HG02763 (cell line): ENCODE measurements at regions not wholly inside any gene's neighbourhood (a gene's known extent, or its start where the extent isn't known, plus 50 kb on each side); places are given as distances from the start of the nearest gene placed in this dataset.
"Not testable (repeated sequence)": the region's sequence is repeated elsewhere in the genome, so short reads cannot be mapped to it uniquely, and the experiment has no call there.

ENCODE experiments used
- ATAC-seq: cut with Tn5 transposase; IDR thresholded peaks from one replicate; pipeline ENCODE4 v1.9.1; 2021; ENCODE audit warnings: mild to moderate bottlenecking, moderate library complexity; ENCODE audit not compliant: unreplicated experiment

DNA sequence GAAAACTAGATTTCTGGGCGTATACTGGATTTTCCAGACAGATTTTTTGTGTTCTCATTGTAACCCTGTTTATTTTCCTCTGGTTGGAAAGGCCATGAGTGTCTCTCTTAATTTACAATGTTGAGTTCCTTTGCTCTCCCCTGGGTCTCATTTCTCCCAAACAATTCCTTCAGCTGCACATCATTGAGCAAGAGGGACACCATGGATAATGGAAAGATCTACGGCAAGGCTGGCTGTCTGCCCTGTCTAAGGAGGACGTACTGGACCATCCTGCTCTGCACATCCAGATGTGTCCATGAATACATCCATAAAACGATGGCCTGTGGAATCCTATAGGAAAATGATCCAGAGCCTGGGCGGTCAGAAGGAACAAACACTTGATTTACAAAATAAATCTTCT is 258.1 kb upstream of the MCTP2 start:
- no peak for ATAC-seq

DNA sequence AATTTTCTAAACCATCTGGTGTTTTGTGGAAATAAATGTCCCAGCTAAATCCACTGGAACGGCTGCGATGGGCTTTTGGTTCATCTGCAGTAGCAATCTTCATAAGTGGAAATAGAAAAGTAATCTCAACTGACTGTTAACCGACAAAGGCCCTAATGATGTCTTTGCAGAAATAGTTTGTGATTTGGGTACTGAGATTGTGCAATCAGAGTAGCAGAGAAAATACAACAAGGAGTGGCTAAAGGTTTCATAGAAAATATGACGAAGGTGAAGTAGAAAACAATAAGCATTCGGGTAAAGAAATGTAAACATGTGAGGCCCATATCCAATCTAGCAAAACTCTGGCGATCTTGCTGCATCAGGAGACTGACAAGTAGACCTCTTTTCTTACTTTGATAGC is 262.6 kb upstream of the MCTP2 start:
- ATAC-seq: no peak

DNA sequence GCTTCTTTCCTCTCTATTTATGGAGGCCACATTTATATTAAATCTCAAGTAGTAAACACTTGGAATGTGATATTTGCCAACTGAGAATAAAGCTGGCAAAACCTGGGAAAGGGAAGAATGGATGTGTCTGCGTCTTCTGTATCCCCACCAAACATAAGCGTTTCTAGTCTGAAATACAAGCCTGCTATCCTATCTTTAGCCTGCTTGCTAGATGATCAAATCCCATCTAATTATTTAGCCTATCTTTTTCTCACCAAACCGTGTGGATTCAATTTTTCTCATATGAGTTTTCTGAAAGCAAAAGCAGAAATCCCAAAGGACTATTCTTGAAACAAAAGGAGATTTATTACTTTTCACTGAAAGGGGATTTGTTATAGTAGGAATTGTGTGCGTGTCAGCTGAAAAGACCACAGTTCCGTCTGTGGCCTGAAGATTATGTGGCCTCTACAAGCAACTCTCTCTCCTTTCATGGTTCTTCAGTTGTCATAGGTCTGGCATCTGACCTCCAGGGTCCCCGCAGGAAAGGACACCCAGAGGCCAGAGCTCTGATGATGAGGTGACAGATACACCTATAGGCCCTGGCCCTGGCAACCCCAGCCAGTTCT is 266.0 kb upstream of the MCTP2 start:
- ATAC-seq: no peak

DNA sequence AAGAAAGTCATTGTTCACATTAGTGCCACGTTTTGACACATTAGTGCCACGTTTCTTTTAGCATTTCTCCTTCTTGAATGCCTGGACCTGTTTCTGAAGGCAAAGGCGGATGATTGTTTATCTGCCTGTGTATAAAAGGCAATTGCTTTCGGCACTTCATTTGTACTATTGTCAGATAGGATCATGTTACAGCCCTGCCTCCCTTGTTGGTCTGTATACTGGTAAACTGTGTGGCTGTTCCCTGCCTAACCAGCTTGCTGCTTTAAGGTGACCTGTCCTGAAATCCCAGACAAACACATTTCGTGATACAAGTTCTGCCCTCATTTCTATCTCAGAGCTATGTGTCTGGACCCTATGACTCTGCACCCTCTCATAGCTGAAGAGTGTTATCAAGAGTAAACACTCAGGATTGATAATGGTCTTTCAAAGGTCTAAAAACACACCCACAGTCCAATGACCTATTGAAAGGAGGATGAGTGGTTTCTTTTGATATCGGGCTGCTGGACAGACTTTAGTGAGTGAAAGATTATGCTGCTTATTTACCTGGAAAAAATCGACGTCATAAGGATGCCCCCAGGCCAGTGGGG is 276.3 kb upstream of the MCTP2 start:
- no peak for ATAC-seq

DNA sequence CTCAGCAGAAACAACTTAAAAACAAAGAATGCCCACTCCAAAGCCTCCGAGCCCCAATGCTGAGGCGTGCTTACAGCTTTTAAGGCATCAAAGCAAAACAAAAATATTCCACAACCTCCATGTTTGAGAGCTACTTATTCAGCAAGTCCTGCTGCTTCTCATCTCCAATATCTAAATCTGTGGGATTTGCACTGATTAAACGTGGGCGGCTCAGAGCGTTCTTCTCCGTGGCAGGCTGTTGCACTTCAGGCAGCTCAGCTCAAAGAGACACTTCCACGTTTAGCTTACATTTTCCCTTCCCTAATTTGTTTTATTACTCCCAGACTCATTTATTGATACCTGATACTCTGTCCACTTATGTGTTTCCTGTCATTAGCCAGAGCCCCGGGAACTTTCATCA is 282.6 kb upstream of the MCTP2 start:
- no peak for ATAC-seq

DNA sequence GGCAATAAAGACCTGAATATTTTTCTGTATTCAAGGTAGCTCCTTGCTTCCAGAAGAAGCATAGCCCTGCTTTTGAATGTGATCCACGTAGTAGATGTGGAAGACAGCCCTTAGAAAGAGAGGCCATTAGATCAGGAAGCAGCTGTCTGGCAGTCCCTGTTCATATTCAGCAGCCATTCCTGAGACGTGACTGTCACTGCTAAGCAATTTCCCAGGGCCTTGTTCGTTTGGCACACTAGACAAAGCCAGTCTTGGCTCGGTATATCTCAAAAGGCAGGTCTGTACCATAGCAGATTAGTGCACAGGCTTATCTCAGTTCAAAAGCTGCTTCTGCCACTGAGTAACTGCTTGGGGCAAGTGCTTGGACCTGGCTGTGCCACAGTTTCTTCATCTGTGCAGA is 287.8 kb upstream of the MCTP2 start:
- no peak for ATAC-seq

DNA sequence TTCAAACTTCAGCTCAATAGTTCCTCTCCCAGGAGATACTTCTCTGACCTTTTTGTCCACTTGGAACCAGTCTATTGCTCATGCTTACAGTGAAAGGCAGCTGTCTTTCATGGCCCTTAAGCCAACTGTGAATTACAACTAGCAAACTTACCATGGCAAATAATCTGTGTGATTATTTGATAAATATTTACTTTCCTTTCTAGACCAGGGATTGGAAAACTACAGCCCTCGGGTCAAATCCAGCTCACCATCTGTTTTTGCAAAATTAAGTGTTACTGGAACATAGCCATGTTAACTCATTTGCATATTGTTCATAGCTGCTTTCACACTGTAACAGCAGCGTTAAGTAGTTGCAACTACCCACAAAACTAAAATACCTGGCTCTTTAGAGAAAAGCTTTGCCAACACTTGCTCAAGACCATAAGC is 289.1 kb upstream of the MCTP2 start:
- ATAC-seq: no peak

DNA sequence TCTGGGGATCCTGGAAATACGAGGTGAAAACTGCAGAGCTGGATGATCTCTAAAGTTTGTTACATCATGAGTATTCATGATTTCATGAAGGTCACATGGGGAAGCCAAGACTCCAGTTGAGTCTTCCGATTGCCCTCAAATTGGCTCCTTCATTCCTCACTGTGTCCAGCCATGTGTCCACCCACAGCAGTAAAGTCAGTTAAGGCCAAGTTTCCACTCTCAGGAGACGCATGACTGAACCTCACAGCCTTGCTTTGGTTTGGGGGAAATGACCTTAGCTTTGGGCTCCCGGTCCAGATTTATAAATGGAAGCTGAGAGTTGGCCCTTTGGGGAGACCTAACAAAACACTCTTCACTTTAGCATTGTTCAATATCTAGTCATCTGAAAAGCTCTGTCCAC is 289.7 kb upstream of the MCTP2 start:
- no peak for ATAC-seq

DNA sequence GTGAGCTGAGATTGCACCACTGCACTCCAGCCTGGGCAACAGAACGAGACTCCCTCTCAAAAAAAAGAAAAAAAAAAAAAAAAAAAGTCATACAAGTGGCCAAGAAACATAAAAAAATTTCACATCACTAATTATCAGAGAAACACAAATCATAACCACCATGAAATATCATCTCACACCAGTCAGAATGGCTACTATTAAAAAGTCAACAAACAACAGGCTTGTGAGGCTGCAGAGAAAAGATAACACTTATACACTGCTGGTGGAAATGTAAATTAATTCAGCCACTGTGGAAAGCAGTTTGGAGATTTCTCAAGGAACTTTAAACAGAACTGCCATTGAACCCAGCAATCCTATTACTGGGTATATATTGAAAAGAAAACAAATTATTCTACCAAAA is 291.1 kb upstream of the MCTP2 start:
- no peak for ATAC-seq

DNA sequence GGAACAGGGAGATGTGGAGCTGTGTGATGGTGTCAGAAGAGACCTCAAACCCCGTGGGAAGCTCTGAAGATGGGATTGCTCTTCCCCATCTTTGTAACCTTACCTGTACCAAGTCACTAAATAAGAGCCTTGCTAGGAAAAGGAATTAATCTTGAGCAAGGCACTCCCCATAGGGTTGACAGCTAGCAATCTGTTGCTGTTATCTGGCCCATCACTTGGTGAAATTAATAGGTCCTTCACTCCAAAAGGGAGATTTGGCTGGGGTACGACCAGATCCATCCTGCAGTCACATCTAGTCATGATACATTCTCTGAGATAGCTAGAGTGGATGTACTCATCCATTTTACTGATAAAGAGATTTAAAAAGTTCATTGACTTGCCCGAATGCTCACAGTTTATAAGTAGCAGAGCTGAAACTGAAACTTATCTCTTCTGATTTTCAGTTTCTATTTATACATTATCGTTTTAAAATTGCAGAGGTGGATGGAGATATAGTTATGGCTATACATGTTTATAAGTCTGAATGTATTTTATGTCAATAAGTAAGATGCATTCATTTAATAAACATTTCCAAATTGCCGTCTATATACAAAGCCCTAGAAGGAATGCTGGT is 299.1 kb upstream of the MCTP2 start:
- ATAC-seq: peak; percentile 81

DNA sequence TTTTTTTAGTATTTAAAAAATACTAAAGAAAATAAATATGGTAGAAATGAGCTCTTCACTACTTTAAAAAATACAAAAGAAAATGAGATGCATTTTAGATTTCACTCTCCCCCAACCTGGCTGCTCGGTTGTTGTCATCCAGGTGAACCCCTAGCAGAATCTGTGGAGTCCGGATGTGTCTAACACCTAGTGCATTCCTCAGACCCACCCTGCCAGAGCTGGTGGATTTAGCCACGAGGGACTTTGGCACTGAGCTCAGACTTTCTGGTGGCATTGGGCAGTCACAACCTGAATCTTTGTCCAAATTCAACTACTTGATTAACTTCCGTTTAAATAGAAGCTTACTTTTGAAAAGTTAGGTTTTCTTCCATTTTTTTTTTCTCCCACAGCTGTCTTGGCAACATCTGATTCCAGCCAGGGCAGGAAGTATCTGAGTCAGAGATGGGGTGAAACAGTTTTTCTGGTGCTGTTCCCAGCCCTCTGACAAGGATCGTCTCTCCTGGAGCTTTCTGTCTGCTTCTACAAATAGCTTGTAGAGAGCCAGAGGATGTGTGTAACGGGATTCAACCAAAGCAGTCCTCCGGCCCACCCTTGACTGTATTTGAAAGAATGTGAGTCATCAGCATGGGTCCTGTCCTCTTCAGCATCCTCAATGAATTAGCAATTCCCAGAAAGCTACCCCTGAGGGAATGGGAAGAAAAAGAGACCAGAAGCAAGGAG is 301.8 kb upstream of the MCTP2 start:
- no peak for ATAC-seq

DNA sequence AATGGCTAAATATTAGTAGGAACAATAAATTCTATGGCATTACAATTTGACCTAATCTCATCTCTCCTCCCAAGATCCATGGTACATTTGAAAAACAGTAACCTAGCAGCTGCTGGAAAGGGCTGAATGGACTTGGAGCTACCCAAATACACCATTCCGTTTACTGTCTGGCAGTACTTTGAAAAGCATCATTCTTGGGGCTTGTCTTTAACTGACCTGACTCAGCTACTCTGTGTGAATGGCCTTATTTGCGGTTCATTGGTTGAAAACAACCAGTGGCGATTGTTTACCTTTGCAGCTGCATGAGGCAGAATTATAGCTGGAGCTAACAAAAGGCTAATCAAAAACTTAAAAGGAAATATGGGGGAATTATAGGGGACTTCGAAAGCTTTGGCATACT is 311.2 kb upstream of the MCTP2 start:
- no peak for ATAC-seq

DNA sequence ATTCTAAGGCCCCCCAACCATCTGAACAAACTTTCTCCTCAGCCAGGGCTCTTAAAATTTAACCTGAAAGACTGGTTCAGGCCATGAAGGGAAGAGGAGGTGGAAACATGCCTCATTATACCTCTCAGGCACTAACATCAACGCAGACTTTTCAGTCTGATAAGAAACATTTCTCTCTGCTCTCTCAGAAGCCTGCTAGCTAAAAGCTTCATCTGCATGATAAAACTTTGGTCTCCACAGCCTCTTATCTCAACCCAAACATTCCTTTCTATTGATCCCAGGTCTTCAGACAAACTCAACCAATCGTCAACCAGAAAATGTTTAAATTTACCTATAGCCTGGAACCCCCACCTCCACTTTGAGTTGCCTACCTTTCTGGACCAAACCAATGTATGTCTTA is 312.6 kb upstream of the MCTP2 start:
- not testable (repeated sequence) for ATAC-seq

DNA sequence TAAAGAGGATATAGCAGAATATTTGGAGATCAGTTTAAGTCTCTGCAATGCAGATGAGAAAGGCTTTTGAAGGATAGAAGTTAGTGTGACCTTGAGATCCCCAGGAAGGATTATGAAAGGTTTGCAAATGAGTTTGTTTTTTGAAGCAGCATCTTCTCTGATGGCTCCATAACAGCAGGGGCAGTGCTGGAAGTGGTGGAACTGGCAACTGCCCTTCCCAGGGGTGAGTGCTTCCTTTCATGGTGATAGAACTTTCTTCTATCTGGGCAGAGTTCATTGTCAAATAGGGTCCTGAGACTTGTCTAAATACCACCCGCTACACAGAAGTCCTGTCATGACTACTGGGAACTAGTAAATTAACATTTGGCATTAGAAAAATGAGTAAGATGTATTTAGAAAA is 314.2 kb upstream of the MCTP2 start:
- no peak for ATAC-seq

DNA sequence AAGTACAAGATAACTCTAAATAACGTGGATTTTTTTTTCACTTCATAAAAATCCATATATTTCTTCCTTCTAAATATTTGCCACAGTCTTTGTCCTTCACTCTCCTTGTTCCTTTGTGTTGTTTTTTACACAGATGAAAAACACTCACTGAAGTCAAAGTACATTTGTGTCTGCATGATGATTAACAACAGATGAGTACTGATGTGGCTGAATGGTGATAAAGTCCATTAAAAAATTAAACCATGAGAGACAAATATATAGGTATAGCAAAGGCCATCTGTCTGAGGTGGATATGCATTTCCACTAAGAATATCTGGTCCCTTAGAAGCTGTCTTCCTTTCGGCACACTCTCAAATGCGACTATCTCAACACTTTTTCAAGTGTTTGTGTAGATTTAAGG is 317.5 kb upstream of the MCTP2 start:
- no peak for ATAC-seq

DNA sequence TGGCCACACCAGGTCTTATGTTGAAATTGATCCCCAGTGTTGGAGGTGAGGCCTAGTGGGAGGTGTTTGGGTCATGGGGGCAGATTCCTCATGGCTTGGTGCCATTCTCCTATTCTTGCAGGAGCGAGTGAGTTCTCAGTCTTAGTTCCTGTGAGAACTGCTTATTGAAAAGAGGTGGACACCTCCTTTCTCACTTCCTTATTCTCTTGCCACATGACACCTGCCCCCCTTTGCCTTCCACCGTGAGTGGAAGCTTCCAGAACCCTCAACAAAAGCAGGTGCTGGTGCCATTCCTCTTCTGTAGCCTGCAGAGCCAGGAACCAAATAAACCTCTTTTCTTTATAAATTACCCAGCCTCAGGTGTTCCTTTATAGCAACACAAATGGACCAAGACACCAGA is 318.1 kb upstream of the MCTP2 start:
- ATAC-seq: no peak

DNA sequence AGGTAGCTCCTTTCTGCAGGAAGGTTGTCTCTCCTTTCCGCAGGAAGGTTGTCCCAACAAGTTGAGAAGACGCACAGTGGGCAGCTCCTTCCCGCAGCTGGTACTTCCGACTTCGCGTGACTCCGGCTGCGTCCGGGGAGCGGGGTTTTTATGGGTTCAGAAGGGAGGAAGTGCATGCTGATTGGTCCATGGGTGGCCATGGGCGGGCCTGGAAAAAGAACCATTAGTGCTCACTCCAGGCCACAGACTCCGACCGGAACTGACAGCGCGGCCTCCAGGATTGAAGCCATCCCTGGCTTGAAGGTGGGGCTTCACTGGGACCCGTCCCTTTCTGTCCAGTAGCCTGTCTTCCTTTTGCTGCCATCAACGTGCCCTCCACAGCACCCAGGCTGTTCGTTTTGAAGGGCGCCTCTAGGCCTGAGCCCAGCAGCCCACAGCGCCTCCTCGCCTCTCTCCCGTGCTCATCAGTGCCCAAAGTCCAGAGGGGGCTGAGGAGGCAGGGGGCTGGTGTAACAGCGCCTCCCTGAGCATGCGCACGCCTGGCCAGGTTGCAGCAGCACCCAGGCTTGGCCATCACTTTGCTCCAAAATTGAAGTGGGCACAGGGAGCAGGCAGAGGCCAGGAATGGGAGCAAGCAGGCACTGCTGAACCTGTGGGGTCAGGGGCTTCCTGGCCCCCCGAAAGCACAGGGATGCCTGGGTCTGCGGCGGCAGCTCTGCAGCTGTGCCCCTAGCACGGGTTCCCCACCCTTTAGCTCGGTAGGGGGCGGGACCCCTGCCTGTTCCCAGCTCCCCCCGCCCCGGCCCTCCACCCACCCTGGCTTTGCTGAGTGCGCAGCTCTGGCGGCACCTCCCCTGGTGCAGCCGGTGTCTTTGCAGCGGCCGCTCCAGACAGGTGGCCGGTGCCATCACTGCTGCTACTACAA is 330.6 kb upstream of the MCTP2 start:
- ATAC-seq: no peak

DNA sequence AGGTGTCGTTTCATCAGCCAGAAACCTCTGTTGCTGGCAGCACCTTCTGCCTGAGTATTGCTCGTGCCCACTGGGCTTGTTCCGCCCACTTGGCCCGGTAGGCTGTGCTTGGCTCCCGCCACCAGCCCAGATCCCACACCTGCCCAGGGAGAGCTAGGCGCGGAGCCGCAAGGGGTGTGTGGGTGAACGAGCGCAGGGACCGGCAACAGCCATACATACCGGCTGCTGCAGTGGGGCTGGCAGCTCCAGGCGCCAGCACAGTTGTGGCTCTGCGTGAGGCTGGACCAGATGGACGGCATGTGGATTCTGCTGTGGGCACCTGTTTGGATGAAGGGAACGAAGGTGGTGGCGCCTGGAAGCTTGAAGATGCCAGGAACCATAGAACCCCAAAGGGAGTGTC is 331.5 kb upstream of the MCTP2 start:
- no peak for ATAC-seq

DNA sequence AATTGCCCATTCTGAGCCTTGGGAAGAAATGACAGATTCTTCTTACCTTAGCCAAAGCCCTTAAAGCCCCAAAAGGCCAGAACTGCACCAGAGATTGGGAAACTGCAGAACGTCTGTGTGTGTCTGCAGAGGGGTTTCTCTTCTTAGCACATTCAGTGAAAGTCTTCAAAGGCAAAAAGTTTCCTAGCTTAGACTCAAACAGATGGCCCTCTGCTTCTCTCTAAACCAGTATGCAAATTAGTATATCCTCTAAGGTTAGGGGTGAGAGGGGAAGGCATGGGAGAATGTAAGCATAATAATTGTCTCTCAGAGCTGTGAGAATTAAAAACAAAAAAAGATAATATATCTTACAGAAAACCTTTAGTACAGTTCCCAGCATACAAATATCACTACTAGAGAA is 334.0 kb upstream of the MCTP2 start:
- no peak for ATAC-seq

DNA sequence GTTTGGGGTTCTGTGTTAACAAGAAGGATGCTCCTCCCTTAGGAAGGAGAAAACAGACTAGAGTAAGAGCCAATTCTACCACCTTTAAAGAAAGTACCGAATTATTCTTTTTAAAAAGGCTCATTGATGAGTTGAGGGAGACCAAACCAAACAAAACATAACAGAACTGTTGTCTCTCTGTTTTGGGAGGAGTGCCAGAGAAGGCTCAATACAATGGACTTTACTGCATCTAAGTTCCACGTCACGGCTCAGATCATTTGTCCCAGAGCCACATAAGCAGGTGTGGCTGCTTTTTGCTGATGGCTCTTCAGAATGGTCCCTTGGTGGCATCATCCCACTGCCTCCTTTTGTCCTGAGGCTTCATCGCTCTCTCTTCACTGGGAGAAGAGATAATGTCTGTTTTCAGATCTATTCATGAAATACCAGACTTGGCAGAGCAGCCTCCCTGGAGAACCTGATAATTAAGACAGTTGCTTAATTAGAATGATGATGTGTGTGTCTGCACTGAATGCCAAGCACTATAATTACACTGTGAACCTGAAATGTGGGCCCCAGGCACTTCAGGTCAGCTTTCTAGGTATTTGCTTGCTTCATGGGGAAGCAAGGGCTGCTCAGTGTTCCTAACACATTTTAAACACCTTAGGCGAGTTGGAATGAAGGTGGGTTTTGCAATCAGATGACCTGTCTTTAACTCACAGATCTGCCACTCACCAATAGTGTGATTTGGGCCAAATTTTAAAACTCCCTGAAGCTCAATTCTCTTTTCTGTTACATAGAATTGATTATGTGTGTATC is 335.2 kb upstream of the MCTP2 start:
- ATAC-seq: no peak
